Vagina (tissue), 2 donors: ENCODE measurements at regions not wholly inside any gene's neighbourhood (a gene's known extent, or its start where the extent isn't known, plus 50 kb on each side); places are given as distances from the start of the nearest gene placed in this dataset.

Experiments
- DNase-seq, 2 donors: peaks; one replicate each; pipeline ENCODE4 v3.0.0-alpha.2; 2017; ENCODE audit errors: extremely low spot score in 2 of 2
- H3K27ac ChIP-seq: fragments of 200-600 bp; sonication (generic); one replicate; pipeline ENCODE4 v1.5.1; 2019
- H3K27me3 ChIP-seq: fragments of 200-600 bp; sonication (generic); one replicate; pipeline ENCODE4 v1.5.1; 2019
- H3K36me3 ChIP-seq, 2 donors: fragments of 200-600 bp; sonication (generic); one replicate each; pipeline ENCODE4 v1.5.1; 2017 to 2019
- H3K4me1 ChIP-seq: fragments of 200-600 bp; sonication (generic); one replicate; pipeline ENCODE4 v1.5.1; 2019
- H3K4me3 ChIP-seq, 2 donors: fragments of 200-600 bp; sonication (generic); 1 replicate in 1 of 2; 2 replicates in 1 of 2; pipeline ENCODE4 v1.5.1; 2016 to 2019
- H3K9me3 ChIP-seq: fragments of 200-600 bp; sonication (generic); one replicate; pipeline ENCODE4 v1.5.1; 2019
- CTCF ChIP-seq, 3 experiments: fragments of 450-650 bp in 2 of 3; fragments of 200-600 bp in 1 of 3; sonication (generic) in 1 of 3; IDR thresholded peaks; one replicate each; pipeline ENCODE4 v1.5.1; 2017 to 2019; ENCODE audit warnings: antibody characterized with exemption in 3 of 3, mild to moderate bottlenecking in 2 of 3, moderate library complexity in 2 of 3
- POLR2A ChIP-seq, 2 donors: fragments of 450-650 bp; IDR thresholded peaks; one replicate each; pipeline ENCODE4 v1.6.1; 2017; ENCODE audit warnings: antibody characterized with exemption in 2 of 2, mild to moderate bottlenecking in 2 of 2, moderate library complexity in 2 of 2
- POLR2AphosphoS5 ChIP-seq, 2 donors: sonication (generic); formaldehyde crosslinking; IDR thresholded peaks; one replicate each; pipeline ENCODE4 v1.9.0; 2017; ENCODE audit warnings: antibody characterized with exemption in 2 of 2, mild to moderate bottlenecking in 2 of 2, low read depth in 1 of 2; ENCODE audit not compliant: insufficient read depth in 1 of 2
- intact Hi-C: fragments of 100-400 bp; cut with DNase I; formaldehyde crosslinking; loops from one replicate; pipeline ENCODE4 v1.15.1; 2023

GRCh38 chr13:68727165-68727564 lies 1380.5 kb upstream of the ATXN8OS start:
- H3K36me3 ChIP-seq: no peaks in the 10 kb centered on the region
- intact Hi-C loops: no loop called here
- no peaks in the 10 kb centered on the region for H3K9me3 ChIP-seq
- H3K4me1 ChIP-seq: no peaks in the 10 kb centered on the region
- H3K27ac ChIP-seq: no peak overlapping the region
- no peak for TF ChIP-seq POLR2AphosphoS5 (IDR thresholded peaks at IDR 0.05; ENCODE audit: insufficient read depth in 1 of 2, low read depth in 1 of 2)
- TF ChIP-seq CTCF (IDR thresholded peaks at IDR 0.05): no peak
- TF ChIP-seq POLR2A (IDR thresholded peaks at IDR 0.05): no peak
- H3K27me3 ChIP-seq: no peaks in the 10 kb centered on the region
- no peak overlapping the region for H3K4me3 ChIP-seq
- no peak for DNase-seq

- TF ChIP-seq CTCF (IDR thresholded peaks at IDR 0.05): no peak
- TF ChIP-seq POLR2A (IDR thresholded peaks at IDR 0.05): no peak
- no peak for DNase-seq
- intact Hi-C loops: no loop called here
- Histone ChIP-seq H3K4me3 (no peak overlapping the region), H3K27ac (no peak overlapping the region), H3K27me3 (no peaks in the 10 kb centered on the region), H3K4me1 (no peaks in the 10 kb centered on the region), H3K36me3 (no peaks in the 10 kb centered on the region), H3K9me3 (no peaks in the 10 kb centered on the region)
Observed at GRCh38 chr13:68719815-68720214, 1387.8 kb upstream of the ATXN8OS start.

- no peak for DNase-seq
- no peaks in the 10 kb centered on the region for H3K9me3 ChIP-seq
- H3K27ac ChIP-seq: no peak overlapping the region
- no peaks in the 10 kb centered on the region for H3K36me3 ChIP-seq
- intact Hi-C loops: no loop called here
- no peak overlapping the region for H3K4me3 ChIP-seq
- H3K4me1 ChIP-seq: no peaks in the 10 kb centered on the region
- no peak for TF ChIP-seq POLR2A (IDR thresholded peaks at IDR 0.05)
- no peaks in the 10 kb centered on the region for H3K27me3 ChIP-seq
Observed at GRCh38 chr13:68715651-68716050, 1392.0 kb upstream of the ATXN8OS start.

- TF ChIP-seq CTCF (IDR thresholded peaks at IDR 0.05): no peak
- TF ChIP-seq POLR2A (IDR thresholded peaks at IDR 0.05): no peak
- no peak for TF ChIP-seq POLR2AphosphoS5 (IDR thresholded peaks at IDR 0.05; ENCODE audit: insufficient read depth in 1 of 2, low read depth in 1 of 2)
- no peak for DNase-seq
- no peaks in the 10 kb centered on the region for H3K9me3 ChIP-seq
- intact Hi-C loops: no loop called here
- H3K4me1 ChIP-seq: no peaks in the 10 kb centered on the region
- H3K36me3 ChIP-seq: no peaks in the 10 kb centered on the region
- H3K27me3 ChIP-seq: no peaks in the 10 kb centered on the region
- H3K27ac ChIP-seq: no peak overlapping the region
- no peak overlapping the region for H3K4me3 ChIP-seq
Observed at GRCh38 chr13:68714292-68714691, 1393.3 kb upstream of the ATXN8OS start.

GRCh38 chr13:68713394-68713793 lies 1394.2 kb upstream of the ATXN8OS start:
- no peaks in the 10 kb centered on the region for H3K36me3 ChIP-seq
- no peak for DNase-seq
- intact Hi-C loops: no loop called here
- TF ChIP-seq POLR2AphosphoS5 (IDR thresholded peaks at IDR 0.05; ENCODE audit: insufficient read depth in 1 of 2, low read depth in 1 of 2) (no peak), CTCF (IDR thresholded peaks at IDR 0.05) (no peak), POLR2A (IDR thresholded peaks at IDR 0.05) (no peak)
- H3K9me3 ChIP-seq: no peaks in the 10 kb centered on the region
- no peaks in the 10 kb centered on the region for H3K27me3 ChIP-seq
- no peaks in the 10 kb centered on the region for H3K4me1 ChIP-seq
- no peak overlapping the region for H3K27ac ChIP-seq
- no peak overlapping the region for H3K4me3 ChIP-seq
